GM18867 (cell line): ENCODE measurements at regions not wholly inside any gene's neighbourhood (a gene's known extent, or its start where the extent isn't known, plus 50 kb on each side); places are given as distances from the start of the nearest gene placed in this dataset.

Experiments
- ATAC-seq: cut with Tn5 transposase; IDR thresholded peaks from one replicate; pipeline ENCODE4 v1.9.1; 2021; ENCODE audit warnings: mild to moderate bottlenecking, moderate library complexity; ENCODE audit not compliant: unreplicated experiment

- ATAC-seq, result no peak
Observed at GRCh38 chr1:8093221-8093980, 67.3 kb upstream of the ERRFI1 start.

GRCh38 chr1:8092657-8093056 is 66.5 kb upstream of the ERRFI1 start:
- no peak for ATAC-seq

DNA sequence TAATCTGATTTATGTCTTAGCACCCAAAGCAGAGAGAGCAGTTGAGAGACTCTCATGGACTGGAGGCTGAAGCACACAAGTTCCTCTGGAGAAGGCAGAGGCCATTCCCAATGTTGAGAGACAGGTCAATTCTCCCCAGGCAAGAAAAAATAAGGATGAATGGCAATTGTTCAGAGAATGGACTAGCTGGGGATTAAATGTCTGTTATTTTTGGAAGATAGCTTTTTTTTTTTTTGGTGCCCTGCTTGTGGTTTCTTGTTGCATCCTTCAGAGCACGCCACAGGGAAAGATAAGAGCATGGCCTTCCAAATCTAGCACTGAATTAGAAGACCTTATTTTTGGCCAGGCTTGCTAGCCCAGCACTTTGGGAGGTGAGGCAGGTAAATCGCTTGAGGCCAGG is 65.6 kb upstream of the ERRFI1 start:
- no peak for ATAC-seq

GRCh38 chr1:8090241-8090702 is 64.2 kb upstream of the ERRFI1 start:
- ATAC-seq, result no peak

DNA sequence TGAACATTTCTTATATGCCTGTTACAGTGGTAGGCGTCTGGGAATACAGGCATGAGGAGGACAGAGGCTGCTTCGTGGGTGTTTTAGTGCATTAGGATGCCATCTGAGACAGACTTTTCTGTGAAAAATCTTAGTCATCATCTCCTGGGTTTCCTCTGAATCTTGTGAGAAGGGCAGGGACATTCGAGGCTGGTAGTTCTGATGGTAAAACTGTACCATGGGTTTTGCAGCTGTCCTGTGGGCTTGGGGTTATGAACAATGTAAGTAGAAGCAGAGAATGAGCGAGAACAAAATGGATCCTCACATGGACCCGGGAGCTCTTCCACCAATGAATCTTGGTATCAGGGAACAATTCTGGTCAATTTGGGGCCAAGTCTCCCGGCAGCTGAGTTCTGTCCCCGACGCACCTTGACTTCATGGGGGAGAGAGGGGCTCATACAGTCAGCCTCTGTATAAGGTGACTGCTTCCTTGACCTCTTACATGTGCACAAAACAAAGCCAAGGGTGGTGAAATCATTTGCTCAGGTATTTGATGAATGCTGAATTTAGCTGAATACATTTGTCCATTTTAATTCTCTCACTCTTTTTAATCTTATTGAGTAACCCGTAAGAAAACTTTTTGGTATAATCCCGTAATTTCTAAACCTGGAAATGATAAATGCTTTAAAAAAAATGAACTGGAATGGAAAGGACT is 63.6 kb upstream of the ERRFI1 start:
- ATAC-seq, result no peak

GRCh38 chr1:8086055-8086454 is 59.9 kb upstream of the ERRFI1 start:
- no peak for ATAC-seq

DNA sequence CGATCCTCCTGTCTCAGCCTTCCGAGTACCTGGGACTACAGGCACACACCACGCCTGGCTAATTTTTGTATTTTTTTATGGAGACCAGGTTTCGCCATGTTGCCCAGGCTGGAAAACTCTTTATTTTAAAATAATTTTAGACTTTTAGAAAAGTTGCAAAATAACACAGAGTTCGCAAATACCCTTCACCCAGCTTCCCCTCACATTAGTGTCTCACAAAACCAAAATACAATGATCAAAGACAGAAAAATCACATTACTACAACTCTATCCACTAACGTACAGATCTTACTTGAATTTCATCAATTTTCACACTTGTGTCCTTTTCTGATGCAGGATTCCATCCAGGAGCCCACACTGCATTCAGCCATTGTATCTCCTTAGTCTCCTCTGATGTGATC is 58.8 kb upstream of the ERRFI1 start:
- ATAC-seq, result no peak

DNA sequence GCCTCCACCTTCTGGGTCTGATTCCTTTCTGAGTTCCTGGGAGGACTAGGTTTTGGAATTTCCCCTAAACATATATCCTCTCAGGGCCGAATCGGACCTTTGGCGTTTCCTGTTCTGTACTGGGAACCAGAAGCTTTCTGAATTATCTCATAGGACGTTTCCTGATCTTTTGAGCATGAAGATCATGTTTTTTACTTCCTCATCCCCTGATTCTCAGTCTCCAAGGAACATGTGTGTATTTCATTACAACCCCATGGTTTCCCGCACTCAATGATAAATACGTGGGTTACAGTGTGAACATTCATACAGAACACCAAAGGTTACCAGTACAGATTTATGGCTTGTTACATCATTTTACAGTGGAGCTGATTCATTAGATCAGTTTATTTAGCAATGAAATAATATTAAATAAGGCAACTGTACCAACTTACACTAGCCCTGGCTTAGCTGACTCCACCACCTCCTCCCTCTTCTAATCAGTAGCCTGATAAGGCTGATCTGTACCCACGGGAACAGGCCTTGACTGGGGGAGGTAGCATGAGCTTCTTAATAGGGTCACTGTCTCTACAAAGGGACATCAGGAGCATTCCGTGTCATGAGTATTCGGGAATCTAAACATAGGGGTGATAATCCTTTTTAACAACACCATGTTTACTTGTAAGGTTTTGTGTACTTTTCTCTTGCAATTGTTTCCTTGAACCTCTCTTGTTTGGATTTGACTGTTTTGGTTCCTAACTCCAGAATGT is 57.8 kb upstream of the ERRFI1 start:
- no peak for ATAC-seq

DNA sequence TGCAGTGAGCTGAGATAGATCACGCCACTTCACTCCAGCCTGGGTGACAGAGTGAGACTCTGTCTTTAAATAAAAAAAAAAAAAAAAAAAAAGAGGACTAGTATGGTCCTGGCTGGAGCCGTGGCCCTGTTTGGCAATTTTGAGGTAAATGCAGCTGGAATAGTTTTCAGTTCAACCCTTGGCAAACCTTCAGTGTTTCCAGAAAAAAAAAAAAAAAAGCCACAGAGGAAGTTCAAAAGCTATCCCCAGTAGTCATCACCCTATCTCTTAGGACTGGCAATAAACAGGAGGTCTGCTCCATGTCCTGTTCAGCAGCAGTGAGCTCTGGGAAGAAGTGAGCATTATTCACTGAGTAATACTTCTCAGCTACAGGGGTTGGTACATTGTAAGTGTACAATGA is 56.8 kb upstream of the ERRFI1 start:
- no peak for ATAC-seq

- no peak for ATAC-seq
Observed at GRCh38 chr1:8078176-8078671, 52.1 kb upstream of the ERRFI1 start.

DNA sequence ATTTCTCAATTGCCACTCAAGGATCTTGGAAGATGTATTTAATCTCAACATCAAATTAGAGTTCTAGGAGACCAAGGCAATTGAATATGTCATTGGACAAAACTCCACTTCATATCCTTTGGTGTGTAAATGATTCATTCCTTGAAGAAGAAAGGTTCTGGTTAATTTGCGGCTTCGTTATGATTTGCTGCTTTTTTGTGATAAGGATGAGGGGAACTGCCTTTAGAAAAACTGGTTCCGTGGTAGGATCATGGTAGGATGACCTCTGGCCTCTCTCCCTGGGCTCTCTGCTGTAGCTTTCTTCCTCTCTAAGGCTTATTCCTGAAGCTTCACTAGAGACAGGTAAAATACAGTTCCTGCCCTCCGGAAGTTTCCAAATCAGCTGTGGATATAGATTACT is 51.5 kb upstream of the ERRFI1 start:
- no peak for ATAC-seq

DNA sequence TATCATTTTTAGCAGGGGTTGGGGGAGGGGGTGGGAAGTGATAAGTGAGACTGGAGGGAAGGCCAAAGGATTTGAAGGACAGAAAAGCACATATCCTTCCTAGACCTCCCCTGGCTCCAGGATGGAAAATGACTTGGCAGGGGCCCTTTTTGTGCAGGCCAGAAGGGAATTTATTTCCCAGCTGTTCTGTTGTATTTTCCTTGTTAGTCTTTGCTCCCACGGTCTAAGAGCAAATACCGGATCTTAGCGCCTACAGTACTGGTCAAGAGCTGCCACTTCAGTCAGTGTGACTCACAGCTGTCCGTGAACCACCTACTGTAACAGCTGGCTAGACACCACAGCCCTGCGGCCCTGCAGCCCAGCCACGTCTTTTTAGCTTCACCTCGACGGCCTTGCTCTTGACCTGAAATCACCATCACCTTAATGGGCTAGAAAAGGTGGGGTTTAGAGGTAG is 51.0 kb upstream of the ERRFI1 start:
- no peak for ATAC-seq

DNA sequence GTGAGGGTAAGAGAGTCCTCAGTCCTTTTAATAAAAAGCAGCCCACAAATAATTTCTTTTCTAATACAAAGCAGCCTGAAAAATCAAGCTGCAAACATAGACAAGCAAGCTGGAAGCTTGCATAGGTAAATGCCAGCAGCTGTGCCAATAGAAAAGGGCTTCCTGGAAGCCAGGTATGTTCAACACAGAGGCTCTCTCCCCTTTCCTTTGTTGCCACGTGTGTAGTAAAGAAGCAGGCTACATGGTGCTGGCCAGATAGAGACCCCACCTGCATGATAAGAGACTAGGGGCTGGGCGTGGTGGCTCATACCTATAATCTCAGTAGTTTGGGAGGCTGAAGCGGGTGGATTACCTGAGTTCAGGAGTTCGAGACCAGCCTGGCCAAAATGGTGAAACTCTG is 50.1 kb upstream of the ERRFI1 start:
- ATAC-seq, result no peak
